Stimulated activated effector memory CD8-positive, alpha-beta T cell treated with anti-CD3 and anti-CD28 coated beads, Interleukin-12 subunit alpha, Interleukin-12 subunit beta, amount 100 ng/mL, for 72 hours (primary cell): ENCODE measurements at regions not wholly inside any gene's neighbourhood (a gene's known extent, or its start where the extent isn't known, plus 50 kb on each side); places are given as distances from the start of the nearest gene placed in this dataset.
"Not testable (repeated sequence)": the region's sequence is repeated elsewhere in the genome, so short reads cannot be mapped to it uniquely, and the experiment has no call there.

Experiments used
- ATAC-seq: fragments of 150-1000 bp; cut with Tn5 transposase; 2 replicates; pipeline ENCODE4 v1.10.0; 2021
- DNase-seq, 2 donors: peaks; one replicate each; pipeline ENCODE4 v3.0.0; 2021 to 2022; ENCODE audit warnings: low spot score in 2 of 2
- H3K27ac Mint-ChIP-seq: one replicate; pipeline ENCODE4 v1.8.0; 2022; ENCODE audit warnings: mild to moderate bottlenecking, mixed read lengths
- H3K36me3 Mint-ChIP-seq: one replicate; pipeline ENCODE4 v1.8.0; 2022; ENCODE audit warnings: mild to moderate bottlenecking, mixed read lengths
- H3K4me1 Mint-ChIP-seq: one replicate; pipeline ENCODE4 v1.8.0; 2022; ENCODE audit warnings: mixed read lengths
- H3K4me3 Mint-ChIP-seq: one replicate; pipeline ENCODE4 v1.8.0; 2022; ENCODE audit warnings: mild to moderate bottlenecking, mixed read lengths
- H3K9me3 Mint-ChIP-seq: one replicate; pipeline ENCODE4 v1.8.0; 2022; ENCODE audit warnings: mixed read lengths

DNA sequence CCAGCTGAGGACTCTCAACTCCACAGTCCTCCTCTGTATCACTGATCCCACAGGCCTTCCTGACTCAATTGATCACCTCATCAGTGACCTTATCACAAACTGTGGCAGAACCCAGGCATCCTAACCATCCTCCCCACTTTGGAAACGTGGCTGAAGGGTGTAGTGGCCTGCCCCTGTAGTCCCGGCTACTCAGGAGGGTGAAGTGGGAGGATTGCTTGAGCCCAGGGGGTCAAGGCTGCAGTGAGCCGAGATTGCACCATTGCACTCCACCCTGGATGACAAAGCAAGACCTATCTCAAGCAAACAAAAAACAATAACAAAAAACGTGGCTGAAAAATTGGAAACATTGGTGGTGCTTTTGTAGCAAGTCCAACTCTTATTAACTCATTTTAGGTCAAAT, 203.4 kb upstream of the ZNF217 start:
- no peaks in the 10 kb centered on the region for H3K9me3 Mint-ChIP-seq
- no peak overlapping the region for H3K27ac Mint-ChIP-seq
- no peak for ATAC-seq
- no peaks in the 10 kb centered on the region for H3K4me1 Mint-ChIP-seq
- H3K36me3 Mint-ChIP-seq: no peaks in the 10 kb centered on the region
- DNase-seq: no peak
- no peak overlapping the region for H3K4me3 Mint-ChIP-seq

DNA sequence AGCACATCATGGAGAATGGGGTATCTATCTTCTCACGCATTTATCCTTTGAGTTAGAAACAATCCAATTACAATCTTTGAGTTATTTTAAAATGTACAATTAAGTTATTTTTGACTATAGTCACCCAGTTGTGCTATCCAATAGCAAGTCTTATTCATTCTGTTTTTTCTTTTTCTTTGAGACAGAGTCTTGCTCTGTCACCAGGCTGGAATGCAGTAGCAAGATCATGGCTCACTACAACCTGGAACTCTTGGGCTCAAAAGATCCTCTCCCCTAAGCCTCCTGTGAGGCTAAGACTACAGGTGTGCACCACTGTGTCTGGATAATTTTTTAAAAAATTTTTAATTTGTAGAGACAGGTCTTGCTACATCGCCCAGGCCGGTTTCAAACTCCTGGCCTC, 201.5 kb upstream of the ZNF217 start:
- Mint-ChIP-seq H3K4me1 (no peaks in the 10 kb centered on the region), H3K4me3 (no peak overlapping the region), H3K36me3 (no peaks in the 10 kb centered on the region), H3K27ac (no peak overlapping the region), H3K9me3 (no peaks in the 10 kb centered on the region)
- DNase-seq (no peak), ATAC-seq (no peak)

GRCh38 chr20:53794529-53795115, 201.0 kb upstream of the ZNF217 start:
- H3K4me3 Mint-ChIP-seq: no peak overlapping the region
- no peaks in the 10 kb centered on the region for H3K9me3 Mint-ChIP-seq
- no peak for DNase-seq
- H3K4me1 Mint-ChIP-seq: no peaks in the 10 kb centered on the region
- no peak for ATAC-seq
- H3K36me3 Mint-ChIP-seq: no peaks in the 10 kb centered on the region
- no peak overlapping the region for H3K27ac Mint-ChIP-seq

DNA sequence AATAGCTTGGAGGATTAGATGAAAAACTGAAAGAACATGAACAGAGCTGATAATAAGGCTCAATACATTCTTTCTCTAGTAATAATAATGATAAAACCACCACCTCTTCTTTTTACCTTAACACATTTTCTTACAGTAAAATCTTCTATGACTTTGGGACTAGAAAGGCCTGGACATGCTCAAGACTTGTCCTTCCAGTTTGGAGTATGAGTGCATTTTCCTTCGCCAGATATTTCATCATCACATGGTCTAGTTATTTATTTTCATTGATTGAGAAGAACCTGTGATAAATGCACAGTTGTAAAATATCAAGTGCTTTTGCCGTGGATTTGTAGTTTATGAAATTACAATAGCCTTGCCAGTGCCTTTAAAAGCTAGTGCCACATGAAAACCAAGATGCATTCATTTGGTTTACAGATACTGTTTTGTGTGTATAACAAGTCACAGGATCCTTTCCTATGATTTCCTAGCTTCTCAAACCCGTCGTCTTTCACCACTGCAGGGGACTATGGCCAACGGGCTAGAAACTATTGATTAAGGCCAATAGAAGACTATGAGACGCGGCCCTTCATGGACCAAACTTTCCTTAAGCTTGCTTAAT, 200.2 kb upstream of the ZNF217 start:
- H3K4me3 Mint-ChIP-seq: no peak overlapping the region
- H3K36me3 Mint-ChIP-seq: no peaks in the 10 kb centered on the region
- no peaks in the 10 kb centered on the region for H3K9me3 Mint-ChIP-seq
- H3K27ac Mint-ChIP-seq: no peak overlapping the region
- DNase-seq: no peak
- no peaks in the 10 kb centered on the region for H3K4me1 Mint-ChIP-seq
- no peak for ATAC-seq

- DNase-seq: no peak
- Mint-ChIP-seq H3K4me1 (no peaks in the 10 kb centered on the region), H3K27ac (no peak overlapping the region), H3K9me3 (no peaks in the 10 kb centered on the region), H3K36me3 (no peaks in the 10 kb centered on the region), H3K4me3 (no peak overlapping the region)
- ATAC-seq: no peak
Measured at GRCh38 chr20:53792946-53793536, 199.4 kb upstream of the ZNF217 start.

GRCh38 chr20:53789989-53790675, 196.5 kb upstream of the ZNF217 start:
- Mint-ChIP-seq H3K4me3 (no peak overlapping the region), H3K36me3 (no peaks in the 10 kb centered on the region), H3K9me3 (no peaks in the 10 kb centered on the region), H3K4me1 (no peaks in the 10 kb centered on the region), H3K27ac (no peak overlapping the region)
- DNase-seq (no peak), ATAC-seq (peak; percentile 73)

- no peaks in the 10 kb centered on the region for H3K4me1 Mint-ChIP-seq
- no peak for ATAC-seq
- no peak for DNase-seq
- no peak overlapping the region for H3K27ac Mint-ChIP-seq
- no peaks in the 10 kb centered on the region for H3K36me3 Mint-ChIP-seq
- no peaks in the 10 kb centered on the region for H3K9me3 Mint-ChIP-seq
- no peak overlapping the region for H3K4me3 Mint-ChIP-seq
Measured at GRCh38 chr20:53788253-53789022, 194.8 kb upstream of the ZNF217 start.

- not testable (repeated sequence) for H3K36me3 Mint-ChIP-seq, H3K9me3 Mint-ChIP-seq, ATAC-seq, H3K4me3 Mint-ChIP-seq, DNase-seq, H3K27ac Mint-ChIP-seq, H3K4me1 Mint-ChIP-seq
Measured at GRCh38 chr20:53787491-53787931, 193.9 kb upstream of the ZNF217 start.

DNA sequence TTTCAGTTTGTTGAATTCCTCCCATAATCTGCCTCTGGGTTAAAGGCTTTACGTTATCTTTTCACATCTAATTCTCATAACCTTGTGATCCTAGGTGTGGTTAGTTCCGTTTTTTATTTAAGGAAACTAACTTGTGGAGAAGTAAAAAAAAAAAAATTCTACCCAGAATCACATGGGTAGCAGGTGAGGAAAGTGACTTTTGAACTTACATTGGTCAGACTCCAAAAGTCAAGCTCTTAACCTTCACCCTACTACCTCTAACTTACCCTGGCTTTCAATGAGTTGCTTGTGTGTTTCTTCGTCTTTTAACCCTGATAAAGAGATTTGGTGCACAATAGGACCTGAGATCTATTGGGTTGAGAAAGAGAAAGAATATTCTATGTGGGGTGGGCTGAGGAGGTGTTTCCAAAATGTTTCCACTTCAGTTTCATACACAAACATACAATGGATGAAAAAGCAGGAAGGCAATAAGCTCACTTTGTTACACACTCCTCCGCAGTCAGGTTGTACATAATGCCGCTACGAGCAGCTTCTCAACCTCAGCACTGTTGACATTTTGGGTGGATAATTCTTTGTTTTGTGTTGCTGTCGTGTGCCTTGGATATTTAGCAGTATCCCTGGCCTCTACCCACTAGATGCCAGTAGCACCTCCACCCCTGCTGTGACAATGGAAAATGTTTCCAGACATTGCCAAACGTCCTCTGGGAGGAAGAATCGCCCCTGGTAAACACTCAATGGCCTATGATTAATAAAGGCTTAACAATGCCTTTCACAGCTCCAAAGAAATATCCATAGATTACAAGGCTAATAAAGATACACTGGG, 193.0 kb upstream of the ZNF217 start:
- H3K36me3 Mint-ChIP-seq: no peaks in the 10 kb centered on the region
- ATAC-seq (no peak), DNase-seq (no peak)
- H3K27ac Mint-ChIP-seq: no peak overlapping the region
- no peak overlapping the region for H3K4me3 Mint-ChIP-seq
- H3K9me3 Mint-ChIP-seq: no peaks in the 10 kb centered on the region
- H3K4me1 Mint-ChIP-seq: no peaks in the 10 kb centered on the region

DNA sequence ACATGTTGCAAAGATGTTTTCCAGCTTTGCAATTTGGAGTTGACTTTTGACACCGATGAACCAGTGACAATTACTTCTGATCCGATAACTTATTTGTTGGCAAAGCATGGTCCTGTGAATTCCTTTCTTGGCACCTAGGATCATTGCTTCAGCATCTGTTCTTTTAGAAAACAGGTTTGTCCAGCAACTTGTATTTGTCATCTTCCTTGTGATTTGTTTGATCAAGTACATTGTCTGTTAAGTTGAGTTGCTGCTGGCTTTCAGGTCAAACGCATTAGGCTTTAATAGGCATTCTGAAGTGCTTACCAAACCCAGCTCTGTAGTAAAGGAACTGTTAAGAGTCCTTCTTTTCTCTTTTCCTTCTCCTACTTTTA, 192.4 kb upstream of the ZNF217 start:
- Mint-ChIP-seq H3K36me3 (no peaks in the 10 kb centered on the region), H3K4me3 (no peak overlapping the region), H3K27ac (no peak overlapping the region), H3K9me3 (no peaks in the 10 kb centered on the region), H3K4me1 (no peaks in the 10 kb centered on the region)
- no peak for DNase-seq
- ATAC-seq: no peak

GRCh38 chr20:53785320-53785719, 191.7 kb upstream of the ZNF217 start:
- DNase-seq: no peak
- no peak overlapping the region for H3K27ac Mint-ChIP-seq
- H3K4me1 Mint-ChIP-seq: no peaks in the 10 kb centered on the region
- no peak overlapping the region for H3K4me3 Mint-ChIP-seq
- no peaks in the 10 kb centered on the region for H3K9me3 Mint-ChIP-seq
- no peak for ATAC-seq
- no peaks in the 10 kb centered on the region for H3K36me3 Mint-ChIP-seq

DNA sequence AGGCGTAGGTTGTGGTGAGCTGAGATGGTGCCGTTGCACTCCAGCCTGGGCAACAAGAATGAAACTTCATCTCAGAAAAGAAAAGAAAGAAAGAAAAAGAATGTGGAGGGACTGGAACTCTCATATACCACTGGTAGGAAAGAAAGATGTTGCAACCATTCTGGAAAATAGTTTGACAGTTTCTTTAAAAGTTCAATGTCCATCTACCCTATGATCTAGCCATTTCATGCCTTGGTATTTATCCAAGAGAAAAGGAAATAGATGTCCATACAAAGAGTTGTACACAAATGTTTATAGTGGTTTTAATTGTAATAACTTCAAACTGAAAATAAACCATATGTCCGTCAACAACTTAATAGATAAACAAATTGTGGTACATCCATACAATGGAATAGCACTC, 190.1 kb upstream of the ZNF217 start:
- H3K36me3 Mint-ChIP-seq: no peaks in the 10 kb centered on the region
- H3K4me1 Mint-ChIP-seq: no peaks in the 10 kb centered on the region
- H3K4me3 Mint-ChIP-seq: no peak overlapping the region
- DNase-seq (no peak), ATAC-seq (no peak)
- no peak overlapping the region for H3K27ac Mint-ChIP-seq
- H3K9me3 Mint-ChIP-seq: no peaks in the 10 kb centered on the region

GRCh38 chr20:53782612-53783246, 189.1 kb upstream of the ZNF217 start:
- Mint-ChIP-seq H3K36me3 (no peaks in the 10 kb centered on the region), H3K9me3 (no peaks in the 10 kb centered on the region), H3K4me1 (no peaks in the 10 kb centered on the region), H3K4me3 (no peak overlapping the region), H3K27ac (no peak overlapping the region)
- ATAC-seq (no peak), DNase-seq (no peak)

GRCh38 chr20:53779822-53780221, 186.2 kb upstream of the ZNF217 start:
- no peaks in the 10 kb centered on the region for H3K4me1 Mint-ChIP-seq
- H3K4me3 Mint-ChIP-seq: no peak overlapping the region
- H3K36me3 Mint-ChIP-seq: no peaks in the 10 kb centered on the region
- no peak overlapping the region for H3K27ac Mint-ChIP-seq
- H3K9me3 Mint-ChIP-seq: no peaks in the 10 kb centered on the region
- no peak for ATAC-seq
- DNase-seq: no peak
